ENCODE measurements at regions not wholly inside any gene's neighbourhood (a gene's known extent, or its start where the extent isn't known, plus 50 kb on each side); places are given as distances from the start of the nearest gene placed in this dataset.

GRCh38 chr5:175588709-175589429 is 69.0 kb upstream of the HRH2 start:
- no peak overlapping the region for H3K4me3 ChIP-seq (replicated peaks in 1 of 4; ENCODE audit: control extremely low read depth in 1 of 4, insufficient read depth in 1 of 4, low read depth in 3 of 4, low read length in 4 of 4)
- no peak for DNase-seq (ENCODE audit: low read depth in 2 of 2)
- no peak overlapping the region for H3K27ac ChIP-seq (ENCODE audit: insufficient read depth, low read length)
- TF ChIP-seq EZH2 (IDR thresholded peaks at IDR 0.05; ENCODE audit: low read length, missing control alignments) (no peak), CTCF (conservative IDR thresholded peaks at IDR 0.05 in 1 of 2, IDR thresholded peaks at IDR 0.05 in 1 of 2; ENCODE audit: low read depth in 1 of 2, low read length in 2 of 2) (no peak)
- H3K9ac ChIP-seq (ENCODE audit: insufficient read depth, low read length) = no peak overlapping the region
- no peak overlapping the region for H3K4me2 ChIP-seq (ENCODE audit: extremely low read depth, insufficient read depth, low read length)
- no peaks in the 10 kb centered on the region for H3K36me3 ChIP-seq (ENCODE audit: control insufficient read depth, insufficient read depth, low read length)
- H3K27me3 ChIP-seq (ENCODE audit: control insufficient read depth, insufficient read depth, low read length) = no peaks in the 10 kb centered on the region
- H2AFZ ChIP-seq (ENCODE audit: low read length) = no peak overlapping the region
- no peaks in the 10 kb centered on the region for H4K20me1 ChIP-seq (ENCODE audit: control insufficient read depth, extremely low read depth, insufficient read depth, low read length)
- no peaks in the 10 kb centered on the region for H3K9me3 ChIP-seq (ENCODE audit: control insufficient read depth, insufficient read depth, low read depth, low read length)
- H3K79me2 ChIP-seq (ENCODE audit: control insufficient read depth, insufficient read depth, low read length) = no peaks in the 10 kb centered on the region
- H3K4me1 ChIP-seq (ENCODE audit: control insufficient read depth, extremely low read depth, insufficient read depth, low read length) = no peaks in the 10 kb centered on the region

GRCh38 chr5:175589714-175590113 is 68.2 kb upstream of the HRH2 start:
- Histone ChIP-seq H3K27me3 (ENCODE audit: control insufficient read depth, insufficient read depth, low read length) (no peaks in the 10 kb centered on the region), H3K4me3 (replicated peaks in 1 of 4; ENCODE audit: control extremely low read depth in 1 of 4, insufficient read depth in 1 of 4, low read depth in 3 of 4, low read length in 4 of 4) (no peak overlapping the region), H3K4me1 (ENCODE audit: control insufficient read depth, extremely low read depth, insufficient read depth, low read length) (no peaks in the 10 kb centered on the region), H3K79me2 (ENCODE audit: control insufficient read depth, insufficient read depth, low read length) (no peaks in the 10 kb centered on the region), H4K20me1 (ENCODE audit: control insufficient read depth, extremely low read depth, insufficient read depth, low read length) (no peaks in the 10 kb centered on the region), H3K4me2 (ENCODE audit: extremely low read depth, insufficient read depth, low read length) (no peak overlapping the region), H3K9ac (ENCODE audit: insufficient read depth, low read length) (no peak overlapping the region), H3K27ac (ENCODE audit: insufficient read depth, low read length) (no peak overlapping the region), H2AFZ (ENCODE audit: low read length) (no peak overlapping the region), H3K36me3 (ENCODE audit: control insufficient read depth, insufficient read depth, low read length) (no peaks in the 10 kb centered on the region), H3K9me3 (ENCODE audit: control insufficient read depth, insufficient read depth, low read depth, low read length) (no peaks in the 10 kb centered on the region)
- TF ChIP-seq CTCF (conservative IDR thresholded peaks at IDR 0.05 in 1 of 2, IDR thresholded peaks at IDR 0.05 in 1 of 2; ENCODE audit: low read depth in 1 of 2, low read length in 2 of 2) = no peak
- peak in 1 of 2 donors; percentile 27 for DNase-seq (ENCODE audit: low read depth in 2 of 2)

GRCh38 chr5:175590471-175590881 is 67.4 kb upstream of the HRH2 start:
- Histone ChIP-seq H3K36me3 (ENCODE audit: control insufficient read depth, insufficient read depth, low read length) (no peaks in the 10 kb centered on the region), H3K79me2 (ENCODE audit: control insufficient read depth, insufficient read depth, low read length) (no peaks in the 10 kb centered on the region), H3K4me1 (ENCODE audit: control insufficient read depth, extremely low read depth, insufficient read depth, low read length) (no peaks in the 10 kb centered on the region), H2AFZ (ENCODE audit: low read length) (no peak overlapping the region), H3K27me3 (ENCODE audit: control insufficient read depth, insufficient read depth, low read length) (no peaks in the 10 kb centered on the region), H4K20me1 (ENCODE audit: control insufficient read depth, extremely low read depth, insufficient read depth, low read length) (no peaks in the 10 kb centered on the region), H3K9ac (ENCODE audit: insufficient read depth, low read length) (no peak overlapping the region), H3K4me3 (replicated peaks in 1 of 4; ENCODE audit: control extremely low read depth in 1 of 4, insufficient read depth in 1 of 4, low read depth in 3 of 4, low read length in 4 of 4) (no peak overlapping the region), H3K4me2 (ENCODE audit: extremely low read depth, insufficient read depth, low read length) (no peak overlapping the region), H3K9me3 (ENCODE audit: control insufficient read depth, insufficient read depth, low read depth, low read length) (no peaks in the 10 kb centered on the region), H3K27ac (ENCODE audit: insufficient read depth, low read length) (no peak overlapping the region)
- TF ChIP-seq EZH2 (IDR thresholded peaks at IDR 0.05; ENCODE audit: low read length, missing control alignments) (no peak), CTCF (conservative IDR thresholded peaks at IDR 0.05 in 1 of 2, IDR thresholded peaks at IDR 0.05 in 1 of 2; ENCODE audit: low read depth in 1 of 2, low read length in 2 of 2) (no peak)
- DNase-seq (ENCODE audit: low read depth in 2 of 2) = peak; percentile 3 to 95
